ENCODE measurements at regions not wholly inside any gene's neighbourhood (a gene's known extent, or its start where the extent isn't known, plus 50 kb on each side); places are given as distances from the start of the nearest gene placed in this dataset.

GRCh38 chr5:2459251-2459650, 292.2 kb downstream of the IRX2 start:
- TF ChIP-seq EZH2phosphoT487 (IDR thresholded peaks at IDR 0.05; ENCODE audit: low read length) (no peak), EZH2 (optimal IDR thresholded peaks at IDR 0.05; ENCODE audit: low read depth, low read length) (no peak)
